ENCODE measurements at regions not wholly inside any gene's neighbourhood (a gene's known extent, or its start where the extent isn't known, plus 50 kb on each side); places are given as distances from the start of the nearest gene placed in this dataset.

DNA sequence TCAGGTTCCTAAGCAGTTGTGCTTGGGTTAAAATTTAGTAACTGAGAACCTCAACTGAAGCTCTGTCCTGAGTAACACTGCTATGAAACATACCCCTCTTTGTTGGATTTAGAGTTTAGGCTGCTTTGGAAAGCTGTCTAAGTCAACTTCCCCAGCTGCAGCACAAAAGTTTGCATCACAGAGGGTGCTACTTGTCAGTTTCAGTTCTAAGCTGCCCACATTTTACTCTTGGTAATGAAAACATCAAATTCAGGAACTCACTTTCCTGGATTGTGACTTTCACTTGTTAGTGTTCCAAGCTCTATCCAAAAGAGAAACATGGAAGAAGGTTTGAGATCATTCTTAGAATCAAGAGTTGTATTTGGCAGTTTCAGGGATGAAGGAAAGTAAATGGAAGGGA, 191.7 kb upstream of the NFIA start:
- peaks cover 5% of the 10 kb centered on the region for H3K4me1 ChIP-seq (ENCODE audit: low read depth, poor library complexity, severe bottlenecking)
- H3K36me3 ChIP-seq (ENCODE audit: insufficient read depth): no peaks in the 10 kb centered on the region
- H3K79me2 ChIP-seq (ENCODE audit: insufficient read depth, low read depth): no peaks in the 10 kb centered on the region
- H3K9ac ChIP-seq: no peak overlapping the region
- TF ChIP-seq, protein P1, sequence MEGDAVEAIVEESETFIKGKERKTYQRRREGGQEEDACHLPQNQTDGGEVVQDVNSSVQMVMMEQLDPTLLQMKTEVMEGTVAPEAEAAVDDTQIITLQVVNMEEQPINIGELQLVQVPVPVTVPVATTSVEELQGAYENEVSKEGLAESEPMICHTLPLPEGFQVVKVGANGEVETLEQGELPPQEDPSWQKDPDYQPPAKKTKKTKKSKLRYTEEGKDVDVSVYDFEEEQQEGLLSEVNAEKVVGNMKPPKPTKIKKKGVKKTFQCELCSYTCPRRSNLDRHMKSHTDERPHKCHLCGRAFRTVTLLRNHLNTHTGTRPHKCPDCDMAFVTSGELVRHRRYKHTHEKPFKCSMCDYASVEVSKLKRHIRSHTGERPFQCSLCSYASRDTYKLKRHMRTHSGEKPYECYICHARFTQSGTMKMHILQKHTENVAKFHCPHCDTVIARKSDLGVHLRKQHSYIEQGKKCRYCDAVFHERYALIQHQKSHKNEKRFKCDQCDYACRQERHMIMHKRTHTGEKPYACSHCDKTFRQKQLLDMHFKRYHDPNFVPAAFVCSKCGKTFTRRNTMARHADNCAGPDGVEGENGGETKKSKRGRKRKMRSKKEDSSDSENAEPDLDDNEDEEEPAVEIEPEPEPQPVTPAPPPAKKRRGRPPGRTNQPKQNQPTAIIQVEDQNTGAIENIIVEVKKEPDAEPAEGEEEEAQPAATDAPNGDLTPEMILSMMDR (conservative IDR thresholded peaks at IDR 0.05; ENCODE audit: low read depth, low read length): no peak
- no peak overlapping the region for H3K4me2 ChIP-seq
- no peaks in the 10 kb centered on the region for H4K20me1 ChIP-seq (ENCODE audit: insufficient read depth)
- H3K4me3 ChIP-seq (IDR thresholded peaks at IDR 0.05; ENCODE audit: insufficient read depth, low read depth, low read length): no peak overlapping the region
- no peak overlapping the region for H3K27ac ChIP-seq
- no peaks in the 10 kb centered on the region for H3K27me3 ChIP-seq (ENCODE audit: insufficient read depth, low read depth)
- H2AFZ ChIP-seq (ENCODE audit: low read depth): no peak overlapping the region

DNA sequence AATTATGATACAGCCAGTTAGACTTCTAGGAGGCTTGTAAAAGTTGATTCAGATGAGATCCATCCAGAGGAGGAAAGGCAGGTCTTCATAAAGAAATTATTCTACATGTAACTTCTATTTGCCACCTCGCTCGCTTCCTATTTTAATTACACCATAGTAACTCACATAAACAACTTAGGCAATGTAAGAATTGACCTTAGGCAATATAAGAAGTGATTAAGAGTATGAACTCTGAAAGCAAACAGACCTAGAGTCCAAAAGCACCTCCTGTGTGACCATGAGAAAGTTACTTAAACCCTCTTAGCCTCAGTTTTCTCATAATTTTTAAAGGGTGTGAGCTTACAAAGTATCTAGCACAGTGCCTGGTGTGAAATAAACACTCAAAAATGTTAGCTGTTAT, 192.7 kb upstream of the NFIA start:
- no peak overlapping the region for H3K27ac ChIP-seq
- H3K4me1 ChIP-seq (ENCODE audit: low read depth, poor library complexity, severe bottlenecking): peaks cover 5% of the 10 kb centered on the region
- H2AFZ ChIP-seq (ENCODE audit: low read depth): no peak overlapping the region
- no peak overlapping the region for H3K4me2 ChIP-seq
- TF ChIP-seq, protein P1 (conservative IDR thresholded peaks at IDR 0.05; ENCODE audit: low read depth, low read length): no peak
- H3K4me3 ChIP-seq (IDR thresholded peaks at IDR 0.05; ENCODE audit: insufficient read depth, low read depth, low read length): no peak overlapping the region
- H4K20me1 ChIP-seq (ENCODE audit: insufficient read depth): no peaks in the 10 kb centered on the region
- no peaks in the 10 kb centered on the region for H3K27me3 ChIP-seq (ENCODE audit: insufficient read depth, low read depth)
- H3K36me3 ChIP-seq (ENCODE audit: insufficient read depth): no peaks in the 10 kb centered on the region
- no peak overlapping the region for H3K9ac ChIP-seq
- H3K79me2 ChIP-seq (ENCODE audit: insufficient read depth, low read depth): no peaks in the 10 kb centered on the region

DNA sequence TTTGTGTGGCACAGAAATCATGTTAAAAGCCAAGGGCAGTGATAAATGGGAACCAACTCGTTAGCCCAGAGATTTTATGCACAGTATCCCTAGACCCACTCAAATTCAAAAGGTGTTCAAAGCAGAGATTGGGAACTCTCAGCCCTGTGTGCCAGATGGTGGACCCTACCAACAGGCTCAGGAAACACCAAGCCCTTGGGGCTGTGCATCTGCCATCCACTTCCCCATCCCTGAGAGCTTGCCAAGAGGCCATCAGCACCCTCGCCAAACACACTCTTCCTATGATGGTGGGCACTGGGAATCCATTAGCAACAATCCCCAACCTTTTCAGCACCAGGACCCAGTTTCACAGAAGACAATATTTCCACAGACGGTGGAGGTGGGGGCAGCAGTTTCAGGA, 194.2 kb upstream of the NFIA start:
- no peaks in the 10 kb centered on the region for H3K36me3 ChIP-seq (ENCODE audit: insufficient read depth)
- no peak overlapping the region for H3K9ac ChIP-seq
- TF ChIP-seq, protein P1 (conservative IDR thresholded peaks at IDR 0.05; ENCODE audit: low read depth, low read length): no peak
- no peak overlapping the region for H3K4me3 ChIP-seq (IDR thresholded peaks at IDR 0.05; ENCODE audit: insufficient read depth, low read depth, low read length)
- no peaks in the 10 kb centered on the region for H3K79me2 ChIP-seq (ENCODE audit: insufficient read depth, low read depth)
- H3K27ac ChIP-seq: no peak overlapping the region
- H3K4me2 ChIP-seq: no peak overlapping the region
- H4K20me1 ChIP-seq (ENCODE audit: insufficient read depth): no peaks in the 10 kb centered on the region
- no peak overlapping the region for H2AFZ ChIP-seq (ENCODE audit: low read depth)
- peaks cover 5% of the 10 kb centered on the region for H3K4me1 ChIP-seq (ENCODE audit: low read depth, poor library complexity, severe bottlenecking)
- no peaks in the 10 kb centered on the region for H3K27me3 ChIP-seq (ENCODE audit: insufficient read depth, low read depth)

DNA sequence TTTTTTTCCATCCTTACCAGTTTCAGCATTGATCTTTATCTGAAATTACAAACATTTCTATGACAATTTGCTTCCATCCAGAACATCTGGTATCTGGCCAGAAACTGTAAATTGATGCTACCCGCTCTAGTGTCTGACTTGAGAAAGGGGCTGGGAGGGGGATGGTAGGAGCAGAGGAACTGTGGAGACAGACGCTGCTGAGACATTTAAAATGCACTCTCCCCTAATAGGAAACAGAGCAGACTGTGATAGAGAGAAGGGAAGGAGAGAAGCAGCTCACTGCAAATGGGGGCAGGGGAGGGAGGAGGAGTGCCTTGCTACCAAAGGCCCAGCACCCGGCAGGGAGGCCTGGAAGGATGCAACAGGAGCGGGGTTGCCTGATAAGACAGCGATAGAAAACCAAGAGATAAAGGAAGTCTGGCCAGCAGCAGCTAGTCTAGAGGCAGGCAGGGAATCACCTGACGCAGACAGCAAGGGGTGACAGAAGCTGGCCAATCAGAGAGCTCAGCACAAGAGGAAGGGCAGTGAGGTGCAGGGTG, 195.5 kb upstream of the NFIA start:
- Histone ChIP-seq H3K27ac (no peak overlapping the region), H3K4me2 (no peak overlapping the region)

More for the DNA sequence above, 195.5 kb upstream of the NFIA start:
- Histone ChIP-seq H3K79me2 (ENCODE audit: insufficient read depth, low read depth) (no peaks in the 10 kb centered on the region), H4K20me1 (ENCODE audit: insufficient read depth) (no peaks in the 10 kb centered on the region), H3K27me3 (ENCODE audit: insufficient read depth, low read depth) (no peaks in the 10 kb centered on the region), H3K9ac (no peak overlapping the region), H3K4me3 (IDR thresholded peaks at IDR 0.05; ENCODE audit: insufficient read depth, low read depth, low read length) (no peak overlapping the region), H2AFZ (ENCODE audit: low read depth) (no peak overlapping the region), H3K4me1 (ENCODE audit: low read depth, poor library complexity, severe bottlenecking) (peaks cover 5% of the 10 kb centered on the region), H3K36me3 (ENCODE audit: insufficient read depth) (no peaks in the 10 kb centered on the region)
- TF ChIP-seq, protein P1 (conservative IDR thresholded peaks at IDR 0.05; ENCODE audit: low read depth, low read length): no peak
